H9 (cell line): ENCODE measurements at regions not wholly inside any gene's neighbourhood (a gene's known extent, or its start where the extent isn't known, plus 50 kb on each side); places are given as distances from the start of the nearest gene placed in this dataset.

Source experiments
- DNase-seq: peaks from one replicate; pipeline ENCODE4 v3.0.0-alpha.2; 2017
- H2AFZ ChIP-seq: one replicate; pipeline ENCODE4 v1.6.1; 2013; ENCODE audit warnings: mild to moderate bottlenecking, low read length, control low read depth, moderate library complexity
- H2AK5ac ChIP-seq: 2 replicates; pipeline ENCODE4 v1.6.1; 2013; ENCODE audit warnings: low read length, control low read depth, mixed read lengths; ENCODE audit not compliant: insufficient read length
- H2BK120ac ChIP-seq: one replicate; pipeline ENCODE4 v1.6.1; 2013; ENCODE audit warnings: low read depth, mild to moderate bottlenecking, low read length, control low read depth, inconsistent platforms; ENCODE audit not compliant: poor library complexity, severe bottlenecking
- H2BK12ac ChIP-seq: 2 replicates; pipeline ENCODE4 v1.6.1; 2013; ENCODE audit warnings: low read length, control low read depth, mixed read lengths, low read depth; ENCODE audit not compliant: insufficient read length
- H2BK15ac ChIP-seq: 2 replicates; pipeline ENCODE4 v1.6.1; 2013; ENCODE audit warnings: low read depth, low read length, control low read depth
- H2BK20ac ChIP-seq: one replicate; pipeline ENCODE4 v1.6.1; 2013; ENCODE audit warnings: low read depth, mild to moderate bottlenecking, low read length, control low read depth, inconsistent platforms; ENCODE audit not compliant: poor library complexity, severe bottlenecking
- H2BK5ac ChIP-seq: 2 replicates; pipeline ENCODE4 v1.6.1; 2013; ENCODE audit warnings: low read length, control low read depth, mixed read lengths; ENCODE audit not compliant: insufficient read length
- H3K14ac ChIP-seq: 2 replicates; pipeline ENCODE4 v1.6.1; 2013; ENCODE audit warnings: low read length, control low read depth; ENCODE audit not compliant: insufficient read depth
- H3K18ac ChIP-seq: 2 replicates; pipeline ENCODE4 v1.6.1; 2013; ENCODE audit warnings: low read depth, mild to moderate bottlenecking, mixed read lengths, low read length, control low read depth; ENCODE audit not compliant: insufficient read length
- H3K23ac ChIP-seq: 2 replicates; pipeline ENCODE4 v1.6.1; 2013; ENCODE audit warnings: low read length, control low read depth, mixed read lengths, low read depth; ENCODE audit not compliant: insufficient read length
- H3K23me2 ChIP-seq: 2 replicates; pipeline ENCODE4 v1.6.1; 2013; ENCODE audit warnings: low read depth, mild to moderate bottlenecking, mixed read lengths, low read length, control low read depth; ENCODE audit not compliant: insufficient read length, poor library complexity, severe bottlenecking
- H3K27ac ChIP-seq: 2 replicates; pipeline ENCODE4 v1.5.1; 2013; ENCODE audit warnings: low read length, control low read depth, mixed read lengths, low read depth; ENCODE audit not compliant: insufficient read length
- H3K27me3 ChIP-seq: 2 replicates; pipeline ENCODE4 v1.6.1; 2013; ENCODE audit warnings: low read length, control low read depth, inconsistent platforms; ENCODE audit not compliant: insufficient read depth
- H3K4ac ChIP-seq: 2 replicates; pipeline ENCODE4 v1.6.1; 2013; ENCODE audit warnings: low read depth, mild to moderate bottlenecking, control low read depth, inconsistent platforms, low read length, moderate library complexity
- H3K4me1 ChIP-seq: 2 replicates; pipeline ENCODE4 v1.6.1; 2013; ENCODE audit warnings: low read length, control low read depth, inconsistent platforms; ENCODE audit not compliant: insufficient read depth
- H3K4me2 ChIP-seq: 2 replicates; pipeline ENCODE4 v1.6.1; 2013; ENCODE audit warnings: low read length, control low read depth, mixed read lengths; ENCODE audit not compliant: insufficient read length, insufficient read depth
- H3K56ac ChIP-seq: 2 replicates; pipeline ENCODE4 v1.6.1; 2013; ENCODE audit warnings: low read depth, mild to moderate bottlenecking, mixed read lengths, low read length, control low read depth; ENCODE audit not compliant: insufficient read length
- H3K79me1 ChIP-seq: 2 replicates; pipeline ENCODE4 v1.6.1; 2013; ENCODE audit warnings: low read depth, mild to moderate bottlenecking, moderate library complexity, low read length, control low read depth, inconsistent platforms; ENCODE audit not compliant: insufficient read depth, poor library complexity, severe bottlenecking
- H3K79me2 ChIP-seq: 2 replicates; pipeline ENCODE4 v1.6.1; 2013; ENCODE audit warnings: low read length, control low read depth, inconsistent platforms; ENCODE audit not compliant: insufficient read depth
- H3K9ac ChIP-seq: 2 replicates; pipeline ENCODE4 v1.6.1; 2013; ENCODE audit warnings: low read length, control low read depth, mixed read lengths; ENCODE audit not compliant: insufficient read length; ENCODE audit errors: extremely low read depth
- H3K9me3 ChIP-seq: one replicate; pipeline ENCODE4 v1.6.1; 2013; ENCODE audit warnings: low read depth, low read length, inconsistent platforms; ENCODE audit not compliant: control insufficient read depth
- H3T11ph ChIP-seq: one replicate; pipeline ENCODE4 v1.6.1; 2013; ENCODE audit warnings: mild to moderate bottlenecking, low read length, control low read depth, inconsistent platforms
- H4K20me1 ChIP-seq: one replicate; pipeline ENCODE4 v1.6.1; 2013; ENCODE audit not compliant: control insufficient read depth, insufficient read length, insufficient read depth
- H4K5ac ChIP-seq: 2 replicates; pipeline ENCODE4 v1.6.1; 2013; ENCODE audit warnings: low read depth, mild to moderate bottlenecking, mixed read lengths, low read length, control low read depth; ENCODE audit not compliant: insufficient read length
- H4K8ac ChIP-seq: replicated peaks from 2 replicates; pipeline ENCODE4 v1.6.1; 2013; ENCODE audit warnings: low read length, control low read depth, mixed read lengths, low read depth; ENCODE audit not compliant: insufficient read length
- H4K91ac ChIP-seq: 2 replicates; pipeline ENCODE4 v1.6.1; 2013; ENCODE audit warnings: low read depth, mild to moderate bottlenecking, moderate library complexity, mixed read lengths, low read length, control low read depth; ENCODE audit not compliant: insufficient read length
- H3K27ac Mint-ChIP-seq, 3 experiments: 2 replicates in 2 of 3; 3 replicates in 1 of 3; pipeline ENCODE4 v1.8.0; 2020 to 2021; ENCODE audit warnings: mixed read lengths in 3 of 3, mild to moderate bottlenecking in 1 of 3, moderate library complexity in 1 of 3
- H3K27me3 Mint-ChIP-seq: 2 replicates; pipeline ENCODE4 v1.8.0; 2021; ENCODE audit warnings: low read depth, mild to moderate bottlenecking, moderate library complexity, mixed read lengths
- H3K36me3 Mint-ChIP-seq, 3 experiments: 2 replicates in 2 of 3; 3 replicates in 1 of 3; pipeline ENCODE4 v1.8.0; 2020 to 2021; ENCODE audit warnings: low read depth in 3 of 3, mixed read lengths in 3 of 3; ENCODE audit not compliant: insufficient read depth in 1 of 3
- H3K4me1 Mint-ChIP-seq, 2 experiments: 2 replicates each; pipeline ENCODE4 v1.8.0; 2020; ENCODE audit warnings: mixed read lengths in 2 of 2
- H3K4me3 Mint-ChIP-seq, 2 experiments: 2 replicates in 1 of 2; 3 replicates in 1 of 2; pipeline ENCODE4 v1.8.0; 2020 to 2021; ENCODE audit warnings: mild to moderate bottlenecking in 2 of 2, mixed read lengths in 2 of 2, moderate library complexity in 1 of 2
- H3K9me3 Mint-ChIP-seq, 2 experiments: 2 replicates in 1 of 2; 3 replicates in 1 of 2; pipeline ENCODE4 v1.8.0; 2020; ENCODE audit warnings: mild to moderate bottlenecking in 2 of 2, mixed read lengths in 2 of 2, moderate library complexity in 1 of 2
- CTCF ChIP-seq: fragments of 200-600 bp; sonication (generic); conservative IDR thresholded peaks from 3 replicates; pipeline ENCODE4 v1.8.0; 2021; ENCODE audit warnings: antibody characterized with exemption, mild to moderate bottlenecking
- WGBS: extraction: QIAGEN DNeasy Blood & Tissue Kit; methylation state at CpG from one replicate; pipeline ENCODE4 v1.1.7; 2013; ENCODE audit warnings: missing lambda C conversion rate, low lambda C conversion rate, mixed read lengths; ENCODE audit not compliant: insufficient read length; ENCODE audit errors: extremely low coverage; 5-methylcytosine and 5-hydroxymethylcytosine counted together

GRCh38 chr13:111853721-111854120, 213.2 kb upstream of the SOX1 start:
- no peak overlapping the region for H2BK120ac ChIP-seq
- H3K27ac Mint-ChIP-seq, result no peak overlapping the region; a peak in 2 of 7 replicates
- no peaks in the 10 kb centered on the region for H3K27me3 ChIP-seq
- H3K4ac ChIP-seq, result no peak overlapping the region
- no peak for TF ChIP-seq CTCF
- H2BK12ac ChIP-seq, result no peak overlapping the region
- peaks cover 27 to 35% of the 10 kb centered on the region in 2 experiments for H3K4me1 Mint-ChIP-seq
- no CpG with 5 or more reads among the region's 12 CpGs for WGBS
- no peak overlapping the region for H2BK15ac ChIP-seq
- peaks cover 0 to under 1% (median 0%) of the 10 kb centered on the region in 3 experiments; a peak in 3 of 7 replicates for H3K36me3 Mint-ChIP-seq
- H3K14ac ChIP-seq, result no peak overlapping the region
- H4K91ac ChIP-seq, result no peak overlapping the region
- H3K79me2 ChIP-seq, result no peaks in the 10 kb centered on the region
- H3K4me2 ChIP-seq, result no peak overlapping the region
- H3K27me3 Mint-ChIP-seq, result peaks cover 6% of the 10 kb centered on the region
- peaks cover 5% of the 10 kb centered on the region; the same call in 1 of the 2 replicates for H3K4me1 ChIP-seq
- H2BK20ac ChIP-seq, result no peak overlapping the region
- H3K56ac ChIP-seq, result no peak overlapping the region
- H3K23ac ChIP-seq, result no peak overlapping the region
- no peaks in the 10 kb centered on the region for H3K23me2 ChIP-seq
- no peaks in the 10 kb centered on the region for H3K9me3 Mint-ChIP-seq
- no peak overlapping the region for H2BK5ac ChIP-seq
- no peak overlapping the region for H2AK5ac ChIP-seq
- no peak overlapping the region for H4K8ac ChIP-seq
- H4K5ac ChIP-seq, result no peak overlapping the region
- H3K79me1 ChIP-seq, result no peaks in the 10 kb centered on the region
- H3K18ac ChIP-seq, result no peak overlapping the region
- no peak overlapping the region for H3K27ac ChIP-seq
- no peaks in the 10 kb centered on the region for H3K9me3 ChIP-seq
- H4K20me1 ChIP-seq, result no peaks in the 10 kb centered on the region
- H3K4me3 Mint-ChIP-seq, result no peak overlapping the region
- DNase-seq, result no peak
- no peak overlapping the region for H2AFZ ChIP-seq
- no peak overlapping the region for H3K9ac ChIP-seq
- H3T11ph ChIP-seq, result no peak overlapping the region
